A549 (cell line): ENCODE measurements at regions not wholly inside any gene's neighbourhood (a gene's known extent, or its start where the extent isn't known, plus 50 kb on each side); places are given as distances from the start of the nearest gene placed in this dataset.

Source experiments
- POLR2A ChIP-seq: IDR thresholded peaks from 2 replicates; pipeline ENCODE4 v1.6.1; 2012; ENCODE audit warnings: mild to moderate bottlenecking, low read length
- TF ChIP-seq, protein P1 (sequence below): fragments of >200 bp; sonication (Bioruptor Twin); formaldehyde crosslinking; IDR thresholded peaks from 3 replicates; pipeline ENCODE4 v1.5.1; 2016
- TF ChIP-seq, protein P2 (sequence below): fragments of 200-600 bp; sonication (generic); IDR thresholded peaks from 2 replicates; pipeline ENCODE4 v1.6.1; 2016; ENCODE audit warnings: antibody characterized with exemption, mild to moderate bottlenecking, moderate library complexity

DNA sequence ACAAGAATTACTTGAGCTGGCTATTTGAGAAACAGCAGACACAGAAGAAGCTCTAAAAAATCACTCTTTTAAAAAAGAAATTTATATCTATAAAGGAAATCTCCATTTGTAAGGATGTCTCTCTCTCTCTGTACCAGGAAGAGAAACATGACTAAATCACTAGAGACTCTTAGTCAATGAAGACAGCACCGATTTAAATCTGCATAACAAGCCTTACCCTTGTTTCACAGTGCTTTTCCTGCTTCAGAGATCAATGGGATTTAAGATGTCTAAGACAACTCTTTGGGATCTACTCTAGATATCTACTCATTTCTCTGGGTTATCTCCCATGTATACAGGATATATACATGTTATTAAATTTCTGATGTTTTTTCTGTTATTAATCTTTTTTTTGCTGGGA, 359.2 kb upstream of the RND3 start:
- TF ChIP-seq POLR2A, result no peak
- TF ChIP-seq, protein P1, sequence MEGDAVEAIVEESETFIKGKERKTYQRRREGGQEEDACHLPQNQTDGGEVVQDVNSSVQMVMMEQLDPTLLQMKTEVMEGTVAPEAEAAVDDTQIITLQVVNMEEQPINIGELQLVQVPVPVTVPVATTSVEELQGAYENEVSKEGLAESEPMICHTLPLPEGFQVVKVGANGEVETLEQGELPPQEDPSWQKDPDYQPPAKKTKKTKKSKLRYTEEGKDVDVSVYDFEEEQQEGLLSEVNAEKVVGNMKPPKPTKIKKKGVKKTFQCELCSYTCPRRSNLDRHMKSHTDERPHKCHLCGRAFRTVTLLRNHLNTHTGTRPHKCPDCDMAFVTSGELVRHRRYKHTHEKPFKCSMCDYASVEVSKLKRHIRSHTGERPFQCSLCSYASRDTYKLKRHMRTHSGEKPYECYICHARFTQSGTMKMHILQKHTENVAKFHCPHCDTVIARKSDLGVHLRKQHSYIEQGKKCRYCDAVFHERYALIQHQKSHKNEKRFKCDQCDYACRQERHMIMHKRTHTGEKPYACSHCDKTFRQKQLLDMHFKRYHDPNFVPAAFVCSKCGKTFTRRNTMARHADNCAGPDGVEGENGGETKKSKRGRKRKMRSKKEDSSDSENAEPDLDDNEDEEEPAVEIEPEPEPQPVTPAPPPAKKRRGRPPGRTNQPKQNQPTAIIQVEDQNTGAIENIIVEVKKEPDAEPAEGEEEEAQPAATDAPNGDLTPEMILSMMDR, result no peak
- TF ChIP-seq, protein P2, sequence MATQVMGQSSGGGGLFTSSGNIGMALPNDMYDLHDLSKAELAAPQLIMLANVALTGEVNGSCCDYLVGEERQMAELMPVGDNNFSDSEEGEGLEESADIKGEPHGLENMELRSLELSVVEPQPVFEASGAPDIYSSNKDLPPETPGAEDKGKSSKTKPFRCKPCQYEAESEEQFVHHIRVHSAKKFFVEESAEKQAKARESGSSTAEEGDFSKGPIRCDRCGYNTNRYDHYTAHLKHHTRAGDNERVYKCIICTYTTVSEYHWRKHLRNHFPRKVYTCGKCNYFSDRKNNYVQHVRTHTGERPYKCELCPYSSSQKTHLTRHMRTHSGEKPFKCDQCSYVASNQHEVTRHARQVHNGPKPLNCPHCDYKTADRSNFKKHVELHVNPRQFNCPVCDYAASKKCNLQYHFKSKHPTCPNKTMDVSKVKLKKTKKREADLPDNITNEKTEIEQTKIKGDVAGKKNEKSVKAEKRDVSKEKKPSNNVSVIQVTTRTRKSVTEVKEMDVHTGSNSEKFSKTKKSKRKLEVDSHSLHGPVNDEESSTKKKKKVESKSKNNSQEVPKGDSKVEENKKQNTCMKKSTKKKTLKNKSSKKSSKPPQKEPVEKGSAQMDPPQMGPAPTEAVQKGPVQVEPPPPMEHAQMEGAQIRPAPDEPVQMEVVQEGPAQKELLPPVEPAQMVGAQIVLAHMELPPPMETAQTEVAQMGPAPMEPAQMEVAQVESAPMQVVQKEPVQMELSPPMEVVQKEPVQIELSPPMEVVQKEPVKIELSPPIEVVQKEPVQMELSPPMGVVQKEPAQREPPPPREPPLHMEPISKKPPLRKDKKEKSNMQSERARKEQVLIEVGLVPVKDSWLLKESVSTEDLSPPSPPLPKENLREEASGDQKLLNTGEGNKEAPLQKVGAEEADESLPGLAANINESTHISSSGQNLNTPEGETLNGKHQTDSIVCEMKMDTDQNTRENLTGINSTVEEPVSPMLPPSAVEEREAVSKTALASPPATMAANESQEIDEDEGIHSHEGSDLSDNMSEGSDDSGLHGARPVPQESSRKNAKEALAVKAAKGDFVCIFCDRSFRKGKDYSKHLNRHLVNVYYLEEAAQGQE, result no peak
